Neuronal stem cell (in vitro differentiated cells): ENCODE measurements at regions not wholly inside any gene's neighbourhood (a gene's known extent, or its start where the extent isn't known, plus 50 kb on each side); places are given as distances from the start of the nearest gene placed in this dataset. TPM values are rescaled to one million over a fixed set of nuclear protein-coding genes. Genes with fewer than 3 reads are reported as not detected.

Source experiments
- small RNA-seq: library from polyadenylated mRNA; stranded (forward); fragments of <200 nt; extraction: miRNeasy Mini kit (QIAGEN cat#:217004); gene quantifications from one replicate; pipeline ENCODE3, GENCODE V24; 2013; ENCODE audit not compliant: insufficient read depth

Small RNA genes in the stretch of these regions (small RNA-seq; reads per million reads assigned to genes)
- not detected for gene AL360157.1
